HG02938 (cell line): ENCODE measurements at regions not wholly inside any gene's neighbourhood (a gene's known extent, or its start where the extent isn't known, plus 50 kb on each side); places are given as distances from the start of the nearest gene placed in this dataset.
A peak's percentile ranks its signal among the peaks of the same experiment; 100 is the strongest.

Source experiments
- ATAC-seq: cut with Tn5 transposase; IDR thresholded peaks from one replicate; pipeline ENCODE4 v1.9.1; 2021; ENCODE audit warnings: mild to moderate bottlenecking, moderate library complexity; ENCODE audit not compliant: unreplicated experiment

DNA sequence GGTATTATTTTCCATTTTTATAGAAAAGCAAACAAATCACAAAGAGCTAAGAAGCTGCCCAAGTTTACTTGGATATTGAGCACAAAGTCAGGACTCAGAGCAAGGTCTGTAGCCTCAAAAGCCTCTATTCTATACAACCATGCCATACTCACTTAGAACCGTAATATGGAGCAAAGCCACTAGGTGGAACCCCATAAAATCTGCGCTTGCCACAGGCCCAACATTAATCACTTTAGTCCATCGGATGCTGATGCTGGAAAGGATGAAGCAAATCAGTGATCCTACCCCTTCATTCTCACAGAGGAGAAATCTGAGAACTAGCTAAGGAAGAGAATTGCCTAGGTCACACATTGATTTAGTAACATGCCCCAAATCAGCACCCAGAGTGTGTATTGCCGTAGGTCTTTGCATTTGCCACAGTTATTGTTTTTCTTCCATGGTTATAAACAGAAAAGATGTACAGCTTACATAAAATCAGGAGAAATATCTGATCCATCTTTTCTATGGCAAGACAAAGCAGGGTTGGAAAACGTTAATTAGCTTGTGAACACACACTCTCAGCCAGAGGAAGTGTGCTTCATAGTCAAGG lies 56.7 kb upstream of the RAB38 start:
- peak; percentile 95 for ATAC-seq

DNA sequence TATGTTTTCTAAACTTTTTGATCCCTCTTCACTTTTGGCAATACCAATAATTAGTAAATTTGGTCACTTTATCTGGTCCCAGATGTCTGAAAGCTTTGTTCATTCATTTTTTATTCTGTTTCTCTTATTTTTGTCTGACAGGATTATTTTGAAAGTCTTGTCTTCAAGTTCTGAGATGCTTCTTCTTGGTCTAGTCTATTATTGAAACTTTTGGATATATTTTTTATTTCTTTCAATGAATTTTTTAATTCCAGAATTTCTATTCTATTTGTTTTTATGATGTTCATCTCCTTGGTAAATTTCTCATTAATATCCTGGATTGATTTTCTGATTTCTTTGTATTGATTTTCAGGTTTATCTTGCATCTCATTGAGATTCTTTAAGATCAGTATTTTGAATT lies 54.1 kb upstream of the RAB38 start:
- no peak for ATAC-seq
